ENCODE measurements at regions not wholly inside any gene's neighbourhood (a gene's known extent, or its start where the extent isn't known, plus 50 kb on each side); places are given as distances from the start of the nearest gene placed in this dataset.

DNA sequence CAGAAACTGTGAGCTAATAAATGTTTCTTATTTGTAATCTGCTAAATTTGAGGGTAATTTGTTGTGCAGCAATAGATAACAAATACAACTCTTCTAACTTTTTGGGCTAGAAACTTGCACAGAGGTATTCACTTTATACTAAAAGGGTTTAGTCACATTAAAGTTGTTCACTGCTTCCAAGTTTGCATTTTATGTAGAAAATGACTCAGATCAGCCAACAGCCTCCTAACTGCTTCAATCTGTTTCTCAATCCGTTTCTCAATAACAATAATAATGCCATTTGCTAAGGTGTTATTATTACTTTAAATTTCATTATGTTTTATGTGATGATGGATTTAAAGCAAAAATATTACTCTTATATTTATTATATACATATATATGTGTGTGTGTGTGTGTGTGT, 213.9 kb downstream of the CENPW start:
- Histone ChIP-seq H3K9ac (ENCODE audit: low read length) (no peak overlapping the region), H3K27me3 (ENCODE audit: insufficient read depth, low read length) (no peaks in the 10 kb centered on the region), H2AFZ (ENCODE audit: low read depth, low read length, poor library complexity, severe bottlenecking) (no peak overlapping the region), H3K4me1 (ENCODE audit: control insufficient read depth in 1 of 2, insufficient read depth in 2 of 2, low read length in 2 of 2) (no peaks in the 10 kb centered on the region), H3K4me3 (replicated peaks in 1 of 2; ENCODE audit: low read depth in 1 of 2, low read length in 2 of 2) (no peak overlapping the region), H3K36me3 (ENCODE audit: control insufficient read depth in 1 of 2, insufficient read depth in 2 of 2, low read length in 2 of 2) (no peaks in the 10 kb centered on the region), H4K20me1 (ENCODE audit: insufficient read depth) (no peaks in the 10 kb centered on the region), H3K79me2 (ENCODE audit: insufficient read depth, low read length) (no peaks in the 10 kb centered on the region), H3K4me2 (ENCODE audit: low read length) (no peak overlapping the region), H3K27ac (ENCODE audit: low read depth, low read length) (no peak overlapping the region), H3K9me3 (ENCODE audit: control insufficient read depth in 1 of 2, insufficient read depth in 1 of 2, low read depth in 1 of 2, low read length in 2 of 2) (0 out of 4 replicates have a peak, but pooled peaks cover 0 to 5% of the 10 kb centered on the region in 2 experiments), H3K9me2 (ENCODE audit: insufficient read depth) (no peaks in the 10 kb centered on the region)
- ChIA-PET RAD21 (ENCODE audit: low non-redundant PET in 1 of 2, low total read pairs in 2 of 2, uncharacterized antibody in 2 of 2, unreplicated experiment in 2 of 2) (no interaction called here), CTCF (no interaction called here), POLR2A (no interaction called here)
- no peak for TF ChIP-seq SIN3A (IDR thresholded peaks at IDR 0.05; ENCODE audit: low read depth)
- TF ChIP-seq ELF1 (IDR thresholded peaks at IDR 0.05; ENCODE audit: borderline replicate concordance, low read depth) = no peak
- TF ChIP-seq EZH2phosphoT487 (IDR thresholded peaks at IDR 0.05; ENCODE audit: borderline replicate concordance) = no peak
- TF ChIP-seq JUND (IDR thresholded peaks at IDR 0.05) = no peak
- TF ChIP-seq RAD21 (IDR thresholded peaks at IDR 0.05; ENCODE audit: low read depth) = no peak
- TF ChIP-seq TCF7L2 (IDR thresholded peaks at IDR 0.05; ENCODE audit: borderline replicate concordance, extremely low read depth, insufficient read depth, insufficient read length) = no peak
- TF ChIP-seq SP1 (IDR thresholded peaks at IDR 0.05; ENCODE audit: low read depth) = no peak
- TF ChIP-seq POLR2AphosphoS5 (IDR thresholded peaks at IDR 0.05; ENCODE audit: low read depth, low read length) = no peak
- TF ChIP-seq, protein P1, sequence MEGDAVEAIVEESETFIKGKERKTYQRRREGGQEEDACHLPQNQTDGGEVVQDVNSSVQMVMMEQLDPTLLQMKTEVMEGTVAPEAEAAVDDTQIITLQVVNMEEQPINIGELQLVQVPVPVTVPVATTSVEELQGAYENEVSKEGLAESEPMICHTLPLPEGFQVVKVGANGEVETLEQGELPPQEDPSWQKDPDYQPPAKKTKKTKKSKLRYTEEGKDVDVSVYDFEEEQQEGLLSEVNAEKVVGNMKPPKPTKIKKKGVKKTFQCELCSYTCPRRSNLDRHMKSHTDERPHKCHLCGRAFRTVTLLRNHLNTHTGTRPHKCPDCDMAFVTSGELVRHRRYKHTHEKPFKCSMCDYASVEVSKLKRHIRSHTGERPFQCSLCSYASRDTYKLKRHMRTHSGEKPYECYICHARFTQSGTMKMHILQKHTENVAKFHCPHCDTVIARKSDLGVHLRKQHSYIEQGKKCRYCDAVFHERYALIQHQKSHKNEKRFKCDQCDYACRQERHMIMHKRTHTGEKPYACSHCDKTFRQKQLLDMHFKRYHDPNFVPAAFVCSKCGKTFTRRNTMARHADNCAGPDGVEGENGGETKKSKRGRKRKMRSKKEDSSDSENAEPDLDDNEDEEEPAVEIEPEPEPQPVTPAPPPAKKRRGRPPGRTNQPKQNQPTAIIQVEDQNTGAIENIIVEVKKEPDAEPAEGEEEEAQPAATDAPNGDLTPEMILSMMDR (IDR thresholded peaks at IDR 0.05 in 2 of 3, conservative IDR thresholded peaks at IDR 0.05 in 1 of 3; ENCODE audit: borderline replicate concordance in 1 of 3, insufficient read depth in 1 of 3, low read depth in 2 of 3, low read length in 2 of 3) = no peak
- no peak for TF ChIP-seq ATF3 (IDR thresholded peaks at IDR 0.05)
- no peak for TF ChIP-seq EGR1 (IDR thresholded peaks at IDR 0.05; ENCODE audit: low read depth)
- no peak for TF ChIP-seq ZBTB33 (IDR thresholded peaks at IDR 0.05; ENCODE audit: extremely low read depth, insufficient replicate concordance, low read length)
- TF ChIP-seq ZFX (IDR thresholded peaks at IDR 0.05) = no peak
- no peak for TF ChIP-seq MAX (IDR thresholded peaks at IDR 0.05)
- no peak for TF ChIP-seq YY1 (IDR thresholded peaks at IDR 0.05; ENCODE audit: extremely low read depth, insufficient replicate concordance, low read depth, low read length)
- no peak for TF ChIP-seq EZH2 (IDR thresholded peaks at IDR 0.05)
- BruUV-seq (replicated peaks) = no TSS peak
- intact Hi-C loops (cut with micrococcal nuclease) = no loop called here
- no peak for ATAC-seq
- DNase-seq (ENCODE audit: low read depth, low spot score) = no peak
